ENCODE measurements at regions not wholly inside any gene's neighbourhood (a gene's known extent, or its start where the extent isn't known, plus 50 kb on each side); places are given as distances from the start of the nearest gene placed in this dataset.

DNA sequence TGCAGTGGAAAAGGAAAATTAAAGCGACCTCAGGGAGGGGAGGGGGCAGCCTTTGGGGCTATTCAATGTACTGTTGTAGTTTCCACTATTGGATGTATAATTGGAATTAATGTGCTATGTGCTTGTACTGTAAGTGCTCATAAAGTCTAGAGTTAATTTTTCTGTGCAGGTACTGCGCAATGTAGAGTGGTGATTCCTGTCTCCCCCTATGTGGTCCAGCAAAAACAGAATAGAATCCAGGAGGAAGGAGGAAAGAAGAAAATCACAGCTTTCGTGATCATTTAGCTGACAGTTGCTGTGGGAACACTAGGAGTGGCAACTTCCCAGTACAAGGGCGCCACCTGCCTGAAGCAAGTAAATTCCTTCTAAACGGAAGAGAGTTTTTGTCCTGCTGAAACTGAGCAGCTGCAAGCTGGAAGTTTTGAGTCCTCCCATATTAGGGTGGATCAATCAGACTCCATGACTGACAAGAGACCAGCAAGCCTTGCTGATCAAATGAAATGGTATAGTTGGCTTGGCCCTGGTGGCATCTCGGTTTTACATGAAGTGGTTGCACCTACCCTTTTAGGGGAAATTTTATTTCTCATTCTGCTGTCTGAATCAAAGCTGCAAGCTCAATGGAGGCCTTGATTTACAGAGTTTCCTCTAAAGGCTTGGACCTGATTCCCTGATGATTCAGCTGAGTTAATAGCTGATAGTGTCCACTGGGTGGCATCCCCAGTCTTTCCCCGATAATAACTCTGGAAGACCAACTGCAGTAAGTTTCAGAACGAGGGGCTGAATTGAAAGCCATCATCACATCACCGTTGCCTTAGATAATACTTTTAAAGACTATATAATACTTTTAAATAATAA, 299.8 kb downstream of the HGF start:
- TF ChIP-seq CTCF (IDR thresholded peaks at IDR 0.05), result peak; percentile 20
- H3K4me3 ChIP-seq, result no peak overlapping the region
- peaks cover 12% of the 10 kb centered on the region for H3K4me1 ChIP-seq (ENCODE audit: low read depth)
- H3K9me3 ChIP-seq, result no peaks in the 10 kb centered on the region
- DNase-seq (peak; percentile 69 to 79 (median 72)), ATAC-seq (peak; percentile 88)
- H3K36me3 ChIP-seq (ENCODE audit: low read depth), result no peaks in the 10 kb centered on the region
- intact Hi-C loops (cut with DNase I, micrococcal nuclease), result loop anchor here (5.0 kb wide), 2 partner anchors 768 to 773 kb away; no protein-coding TSS in a partner anchor

DNA sequence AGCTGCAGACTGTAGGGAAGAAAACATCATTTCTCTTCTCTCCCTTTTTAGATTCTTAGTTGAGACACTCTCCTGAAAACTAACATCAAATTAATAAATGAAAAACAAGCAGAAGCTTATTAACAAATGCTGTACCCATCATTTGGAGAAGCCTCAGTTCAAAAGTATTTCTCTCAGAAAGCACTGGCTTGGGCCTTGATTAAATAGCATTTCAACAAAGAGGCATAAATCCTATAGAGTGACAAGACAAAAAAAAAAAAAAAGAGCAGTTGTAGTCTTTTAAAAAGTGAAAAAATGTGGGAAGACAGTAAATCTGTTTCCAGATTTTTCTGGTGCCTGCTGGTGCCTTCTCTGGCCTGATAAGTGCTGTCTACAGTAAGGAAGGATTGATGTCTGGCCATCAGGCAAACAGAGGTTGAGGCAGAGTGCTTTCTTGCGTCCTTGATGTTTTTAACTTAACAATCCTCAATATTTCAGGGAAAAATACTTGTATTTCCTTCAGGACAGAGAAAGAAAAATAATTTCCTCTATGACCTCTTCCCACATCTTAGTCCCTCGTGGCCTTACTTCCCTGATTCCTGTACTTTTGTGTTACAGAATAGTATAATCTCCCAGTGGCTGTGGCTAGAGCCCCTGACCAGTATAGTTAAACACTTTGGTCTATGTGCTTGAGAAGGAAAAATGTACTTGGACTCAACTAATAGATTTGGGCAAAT, 300.5 kb downstream of the HGF start:
- ATAC-seq, result no peak
- Histone ChIP-seq H3K4me3 (no peak overlapping the region), H3K4me1 (ENCODE audit: low read depth) (peaks cover 12% of the 10 kb centered on the region), H3K36me3 (ENCODE audit: low read depth) (no peaks in the 10 kb centered on the region), H3K9me3 (no peaks in the 10 kb centered on the region)
- DNase-seq, result no peak
- TF ChIP-seq CTCF (IDR thresholded peaks at IDR 0.05), result no peak
- intact Hi-C loops (cut with DNase I, micrococcal nuclease), result no loop called here

DNA sequence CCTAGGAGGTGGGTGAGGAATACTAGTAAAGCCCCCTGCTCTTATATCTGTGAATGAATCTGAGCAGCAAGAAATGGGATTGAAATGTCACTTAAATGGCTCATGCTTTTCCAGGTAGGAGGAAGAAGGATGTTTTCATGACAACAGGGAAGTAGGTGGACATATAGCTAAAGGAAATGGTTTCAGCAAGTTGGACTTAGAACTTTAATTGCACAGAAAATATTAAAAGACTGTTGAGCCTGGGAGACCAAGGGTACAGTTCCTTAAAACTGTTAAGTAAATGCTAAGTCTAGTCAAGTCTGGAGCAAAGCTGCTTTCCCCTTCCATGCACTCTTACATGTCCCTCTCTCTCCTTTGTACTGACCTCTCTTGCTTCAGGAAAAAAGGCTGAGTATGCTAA, 301.3 kb downstream of the HGF start:
- H3K9me3 ChIP-seq, result no peaks in the 10 kb centered on the region
- intact Hi-C loops (cut with DNase I, micrococcal nuclease), result no loop called here
- no peaks in the 10 kb centered on the region for H3K36me3 ChIP-seq (ENCODE audit: low read depth)
- H3K4me1 ChIP-seq (ENCODE audit: low read depth), result peaks cover 12% of the 10 kb centered on the region
- DNase-seq (no peak), ATAC-seq (peak; percentile 88)
- no peak for TF ChIP-seq CTCF (IDR thresholded peaks at IDR 0.05)
- H3K4me3 ChIP-seq, result no peak overlapping the region

DNA sequence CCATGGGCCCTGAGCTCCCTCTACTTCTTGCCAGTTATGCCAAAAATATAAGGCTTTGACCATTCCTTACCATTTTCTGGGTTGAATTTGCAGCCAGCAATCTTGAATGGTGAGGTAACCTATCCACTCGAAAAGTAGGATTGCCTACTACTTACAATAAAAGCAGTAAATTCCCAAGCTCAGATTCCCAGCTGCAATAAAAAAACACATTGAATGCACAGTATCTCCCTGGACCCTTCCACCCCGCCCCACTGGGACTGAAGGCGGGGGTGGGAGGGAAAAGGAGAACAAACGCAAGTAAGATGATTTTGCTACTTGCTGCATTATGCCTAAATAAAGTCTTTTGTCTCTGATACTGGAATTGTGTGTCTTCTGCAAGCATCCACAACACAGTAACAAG, 301.9 kb downstream of the HGF start:
- ATAC-seq (peak; percentile 64), DNase-seq (peak in 1 of 3 donors; percentile 43)
- no peak for TF ChIP-seq CTCF (IDR thresholded peaks at IDR 0.05)
- Histone ChIP-seq H3K4me1 (ENCODE audit: low read depth) (peaks cover 12% of the 10 kb centered on the region), H3K4me3 (no peak overlapping the region), H3K36me3 (ENCODE audit: low read depth) (no peaks in the 10 kb centered on the region), H3K9me3 (no peaks in the 10 kb centered on the region)
- intact Hi-C loops (cut with DNase I, micrococcal nuclease), result no loop called here

DNA sequence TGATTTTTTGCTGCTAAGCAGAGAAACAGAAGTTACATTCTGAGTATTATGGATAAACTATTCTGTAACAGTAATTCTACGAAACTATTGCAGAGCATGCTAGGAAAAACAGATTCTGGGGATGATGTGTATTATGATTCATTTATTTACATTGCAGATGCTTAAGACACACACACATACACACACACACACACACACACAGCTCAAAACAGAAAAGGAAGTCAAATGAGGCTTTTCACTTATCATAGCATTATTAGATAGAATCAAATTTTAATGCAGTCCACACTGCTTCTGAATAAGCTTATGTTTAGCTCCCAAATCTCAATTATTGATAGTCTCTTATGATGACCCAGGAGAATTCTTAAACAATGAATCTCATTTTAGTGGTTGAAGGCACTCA, 307.2 kb downstream of the HGF start:
- Histone ChIP-seq H3K36me3 (ENCODE audit: low read depth) (no peaks in the 10 kb centered on the region), H3K4me3 (no peak overlapping the region), H3K4me1 (ENCODE audit: low read depth) (no peaks in the 10 kb centered on the region), H3K9me3 (no peaks in the 10 kb centered on the region)
- no peak for TF ChIP-seq CTCF (IDR thresholded peaks at IDR 0.05)
- ATAC-seq, result no peak
- DNase-seq, result no peak
- intact Hi-C loops (cut with DNase I, micrococcal nuclease), result no loop called here
